ENCODE measurements at regions not wholly inside any gene's neighbourhood (a gene's known extent, or its start where the extent isn't known, plus 50 kb on each side); places are given as distances from the start of the nearest gene placed in this dataset.

- no peak for DNase-seq
Measured at GRCh38 chr5:133704411-133704810, 92.1 kb upstream of the FSTL4 start.

- DNase-seq: no peak
Measured at GRCh38 chr5:133703935-133704334, 91.6 kb upstream of the FSTL4 start.

GRCh38 chr5:133702791-133703770 lies 90.7 kb upstream of the FSTL4 start:
- no peak for DNase-seq

- DNase-seq: no peak
Measured at GRCh38 chr5:133701871-133702270, 89.5 kb upstream of the FSTL4 start.

GRCh38 chr5:133700251-133700650 lies 87.9 kb upstream of the FSTL4 start:
- no peak for DNase-seq

DNA sequence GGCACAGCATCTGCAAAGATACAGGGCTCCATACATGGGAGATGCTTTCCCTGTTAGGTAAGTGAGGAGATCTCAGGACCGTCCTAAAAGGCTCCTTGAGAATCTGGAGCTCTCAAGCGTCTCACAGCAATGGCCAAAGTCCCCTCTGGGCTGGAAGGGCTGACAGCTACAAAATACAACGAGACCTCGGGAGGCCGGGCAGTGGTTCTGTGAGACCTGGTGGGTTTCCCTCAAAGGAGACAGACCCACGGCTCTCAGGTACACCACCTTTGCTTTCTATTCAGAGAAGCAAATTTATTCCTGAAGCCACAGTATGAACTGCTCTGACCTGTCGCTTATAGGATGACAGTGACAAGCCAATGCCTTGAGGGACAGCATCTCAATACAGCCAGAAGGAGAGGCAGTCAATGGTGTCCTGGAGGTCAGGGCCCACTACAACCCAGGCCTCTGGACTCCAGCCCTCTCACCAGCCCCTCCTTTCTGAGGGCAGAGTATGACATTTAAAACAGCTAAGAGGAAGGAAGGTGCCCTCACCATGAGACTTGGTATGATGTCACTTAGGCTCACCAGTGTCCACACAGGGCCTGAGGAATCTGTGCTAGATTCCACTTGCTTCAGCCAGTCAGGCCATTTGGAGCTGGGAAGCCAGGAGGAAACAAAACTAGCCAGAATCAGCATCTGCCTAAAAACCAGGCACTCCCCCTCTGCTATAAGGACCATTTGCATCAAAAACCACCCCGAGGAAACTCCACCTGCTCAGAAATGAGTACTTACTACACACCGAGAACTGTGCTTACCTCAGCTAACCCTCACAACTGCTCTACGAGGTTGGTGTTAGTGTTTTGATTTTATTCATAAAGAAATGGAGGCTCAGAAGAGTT lies 86.5 kb upstream of the FSTL4 start:
- no peak for DNase-seq

- no peak for DNase-seq
Measured at GRCh38 chr5:133698259-133698554, 85.9 kb upstream of the FSTL4 start.

GRCh38 chr5:133697536-133698258 lies 85.4 kb upstream of the FSTL4 start:
- DNase-seq: no peak

- DNase-seq: no peak
Measured at GRCh38 chr5:133696782-133697507, 84.6 kb upstream of the FSTL4 start.

- no peak for DNase-seq
Measured at GRCh38 chr5:133696006-133696584, 83.8 kb upstream of the FSTL4 start.

GRCh38 chr5:133694181-133694831 lies 82.0 kb upstream of the FSTL4 start:
- DNase-seq: no peak

GRCh38 chr5:133691448-133691847 lies 79.1 kb upstream of the FSTL4 start:
- DNase-seq: no peak

GRCh38 chr5:133690746-133691145 lies 78.4 kb upstream of the FSTL4 start:
- no peak for DNase-seq

DNA sequence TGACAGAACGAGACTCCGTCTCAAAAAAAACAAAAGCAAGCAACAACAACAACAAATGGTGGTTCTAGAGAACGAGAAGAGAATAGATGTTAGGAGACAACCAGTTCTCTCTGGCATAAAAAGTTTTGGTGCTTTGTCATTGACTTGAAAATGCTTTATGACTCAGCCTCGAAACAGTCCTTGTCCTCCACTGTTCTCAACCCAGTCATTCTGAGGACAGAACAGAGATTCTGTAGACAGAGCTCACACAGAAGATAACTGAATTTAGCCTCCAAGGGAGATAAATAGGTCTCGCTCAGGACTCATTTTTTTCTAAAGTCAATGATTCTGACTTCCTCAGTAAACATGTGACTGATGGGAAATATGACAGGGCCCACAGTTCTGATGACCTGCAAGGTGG lies 76.0 kb upstream of the FSTL4 start:
- DNase-seq: no peak

GRCh38 chr5:133687212-133688061 lies 75.1 kb upstream of the FSTL4 start:
- DNase-seq: peak; percentile 26

DNA sequence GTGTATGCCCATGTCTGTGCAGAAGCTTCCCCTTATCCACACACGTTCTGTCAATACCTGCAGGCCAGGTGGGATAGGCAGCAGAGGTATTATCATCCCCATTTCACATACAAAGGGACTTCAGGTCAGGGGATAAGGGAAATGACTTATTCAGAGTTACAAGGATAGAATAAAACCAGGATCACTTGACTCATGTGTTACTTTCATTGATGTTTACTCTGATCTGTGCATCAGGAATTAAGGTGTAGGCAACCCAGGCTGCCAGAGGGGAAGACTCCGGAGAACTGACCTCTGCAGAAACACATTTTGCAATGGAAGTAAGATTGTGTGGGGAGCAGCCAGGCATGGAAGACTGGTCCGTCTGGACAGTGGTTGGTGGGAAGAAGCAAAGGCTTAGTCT lies 74.2 kb upstream of the FSTL4 start:
- DNase-seq: no peak

DNA sequence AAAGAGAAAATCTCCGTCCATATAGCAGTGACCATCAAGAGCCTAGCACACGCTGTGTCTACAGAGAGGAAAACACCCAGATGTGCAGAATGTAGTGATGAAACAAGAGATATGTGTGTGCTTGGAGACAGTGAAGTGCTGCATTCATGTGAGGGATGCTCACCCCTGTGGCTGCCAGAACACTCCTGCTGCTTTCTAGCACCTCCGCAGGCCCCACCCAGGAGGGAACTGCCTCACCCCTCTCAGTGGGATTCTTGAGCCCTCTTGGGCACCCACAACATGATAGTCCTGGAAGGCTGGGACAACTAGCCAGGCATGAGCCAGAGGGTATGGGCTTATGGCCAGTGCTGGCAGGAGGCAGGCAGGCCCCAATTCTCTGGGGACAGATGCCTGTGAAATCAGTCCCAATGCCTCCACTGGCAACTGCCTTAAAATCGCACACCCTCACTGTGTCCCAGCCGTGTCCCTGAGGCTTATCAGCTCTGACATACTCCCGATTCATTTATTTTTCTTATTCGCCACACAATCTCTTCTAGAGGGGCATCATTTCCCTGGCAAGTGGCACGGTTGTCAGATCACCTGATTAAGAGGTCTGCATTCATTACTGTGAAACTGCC lies 73.2 kb upstream of the FSTL4 start:
- DNase-seq: no peak

- DNase-seq: no peak
Measured at GRCh38 chr5:133683646-133684596, 71.6 kb upstream of the FSTL4 start.

- no peak for DNase-seq
Measured at GRCh38 chr5:133682451-133682850, 70.1 kb upstream of the FSTL4 start.
